Heart left ventricle (tissue), 13 donors: ENCODE measurements at regions not wholly inside any gene's neighbourhood (a gene's known extent, or its start where the extent isn't known, plus 50 kb on each side); places are given as distances from the start of the nearest gene placed in this dataset.

Experiments used
- CTCF ChIP-seq, 12 donors: fragments of 200-600 bp; sonication (generic) in 4 of 12; IDR thresholded peaks; one replicate each; pipeline versions ENCODE4 v1.5.0 to v1.8.0; 2018 to 2022; ENCODE audit warnings: antibody characterized with exemption in 12 of 12, mild to moderate bottlenecking in 5 of 12
- POLR2A ChIP-seq, 2 donors: fragments of 450-650 bp; IDR thresholded peaks; one replicate each; pipeline ENCODE4 v1.6.1; 2017; ENCODE audit warnings: antibody characterized with exemption in 2 of 2, mild to moderate bottlenecking in 2 of 2, moderate library complexity in 2 of 2
- donor health status: ischemic (EF 13 %, LVEDD 7.1; RV severe dilation, severe dysfunction).
- donor health status: DM: no; HTN: yes; CAD: no.
- donor health status: DM: no; HTN: no; CAD: no.
- donor health status: ischemic (EF 25% LVEDD 6.9; RV normal size, moderate dysfunction).
- donor health status: ischemic (EF 25% LVEDD 5.7; RV mildly dilated, moderate dysfunction).
- donor health status: ischemic (EF 35%, LVEDD 5.7; RV mildly dilated, moderate dysfunction).
- donor health status: nonischemic (EF 11% LVEDD 7.7; RV severe dilation, severe dysfunction).
- donor health status: DM: yes; HTN: yes; CAD: no.
- donor health status: PGD.
- donor health status: ischemic (EF 29% LVEDD 5.4; RV normal size, mild dysfunction).
- donor health status: nonischemic (EF 23%, LVEDD 6.1; RV moderate dilation, normal function).

GRCh38 chr19:57057036-57057686 is 62.6 kb upstream of the USP29 start:
- no peak for TF ChIP-seq CTCF (IDR thresholded peaks at IDR 0.05)
- no peak for TF ChIP-seq POLR2A (IDR thresholded peaks at IDR 0.05)
